ENCODE measurements at regions not wholly inside any gene's neighbourhood (a gene's known extent, or its start where the extent isn't known, plus 50 kb on each side); places are given as distances from the start of the nearest gene placed in this dataset.
"Not testable (repeated sequence)": the region's sequence is repeated elsewhere in the genome, so short reads cannot be mapped to it uniquely, and the experiment has no call there.

DNA sequence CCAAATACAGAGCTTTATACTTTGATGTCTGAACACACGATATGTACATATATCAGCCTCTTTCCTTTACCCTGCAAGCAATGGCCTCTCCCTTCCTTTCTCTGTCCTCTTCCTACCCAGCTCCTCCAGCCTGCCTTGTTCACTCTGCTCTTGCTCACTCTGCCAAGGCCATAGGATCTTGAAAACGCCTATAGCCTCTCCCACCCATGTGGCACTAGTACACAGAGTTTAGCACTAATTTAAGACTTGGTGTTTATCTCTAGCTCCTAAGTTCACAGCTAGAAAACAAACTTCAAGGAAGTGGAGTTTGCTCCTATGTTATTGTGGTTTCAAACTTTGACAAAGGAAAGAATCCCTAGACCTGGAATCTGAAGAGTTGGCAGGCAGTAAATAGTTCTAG, 225.0 kb upstream of the RUNX1 start:
- Histone ChIP-seq H3K27ac (ENCODE audit: low read depth, low read length, poor library complexity, severe bottlenecking) (no peak overlapping the region), H3K4me3 (ENCODE audit: low read depth, low read length, poor library complexity, severe bottlenecking) (no peak overlapping the region), H3K9me2 (ENCODE audit: insufficient read depth, low read length) (no peaks in the 10 kb centered on the region), H3K79me2 (ENCODE audit: insufficient read depth, low read depth, low read length) (no peaks in the 10 kb centered on the region), H2AFZ (ENCODE audit: low read length) (no peak overlapping the region), H4K20me1 (ENCODE audit: insufficient read depth, low read length) (no peaks in the 10 kb centered on the region), H3K9me3 (ENCODE audit: low read length) (peaks cover 3% of the 10 kb centered on the region; the same call in 1 of the 2 replicates), H3K36me3 (ENCODE audit: insufficient read depth, low read length) (no peaks in the 10 kb centered on the region), H3K4me1 (ENCODE audit: insufficient read depth, low read length, poor library complexity, severe bottlenecking) (no peaks in the 10 kb centered on the region), H3K4me2 (ENCODE audit: low read length) (no peak overlapping the region)
- no peak for DNase-seq (ENCODE audit: low spot score)
- BruUV-seq (replicated peaks) = no TSS peak
- CTCF ChIA-PET (ENCODE audit: unreplicated experiment) = no interaction called here
- intact Hi-C loops (cut with micrococcal nuclease; ENCODE audit: unreplicated experiment) = no loop called here
- TF ChIP-seq EZH2phosphoT487 (IDR thresholded peaks at IDR 0.05; ENCODE audit: borderline replicate concordance, low read depth, low read length) (no peak), CTCF (conservative IDR thresholded peaks at IDR 0.05; ENCODE audit: low read length) (no peak)
- POLR2A ChIA-PET = no interaction called here

- Histone ChIP-seq H3K4me3 (ENCODE audit: low read depth, low read length, poor library complexity, severe bottlenecking) (no peak overlapping the region), H3K9me2 (ENCODE audit: insufficient read depth, low read length) (no peaks in the 10 kb centered on the region), H2AFZ (ENCODE audit: low read length) (no peak overlapping the region), H3K27ac (ENCODE audit: low read depth, low read length, poor library complexity, severe bottlenecking) (no peak overlapping the region), H3K36me3 (ENCODE audit: insufficient read depth, low read length) (no peaks in the 10 kb centered on the region), H3K9me3 (ENCODE audit: low read length) (no peaks in the 10 kb centered on the region), H3K79me2 (ENCODE audit: insufficient read depth, low read depth, low read length) (no peaks in the 10 kb centered on the region), H4K20me1 (ENCODE audit: insufficient read depth, low read length) (no peaks in the 10 kb centered on the region), H3K4me2 (ENCODE audit: low read length) (no peak overlapping the region), H3K4me1 (ENCODE audit: insufficient read depth, low read length, poor library complexity, severe bottlenecking) (no peaks in the 10 kb centered on the region)
- ChIA-PET CTCF (ENCODE audit: unreplicated experiment) (no interaction called here), POLR2A (no interaction called here)
- no peak for TF ChIP-seq CTCF (conservative IDR thresholded peaks at IDR 0.05; ENCODE audit: low read length)
- no TSS peak for BruUV-seq (replicated peaks)
- intact Hi-C loops (cut with micrococcal nuclease; ENCODE audit: unreplicated experiment) = no loop called here
- DNase-seq (ENCODE audit: low spot score) = no peak
These were observed 224.2 kb upstream of the RUNX1 start for GRCh38 chr21:35273333-35273732.

DNA sequence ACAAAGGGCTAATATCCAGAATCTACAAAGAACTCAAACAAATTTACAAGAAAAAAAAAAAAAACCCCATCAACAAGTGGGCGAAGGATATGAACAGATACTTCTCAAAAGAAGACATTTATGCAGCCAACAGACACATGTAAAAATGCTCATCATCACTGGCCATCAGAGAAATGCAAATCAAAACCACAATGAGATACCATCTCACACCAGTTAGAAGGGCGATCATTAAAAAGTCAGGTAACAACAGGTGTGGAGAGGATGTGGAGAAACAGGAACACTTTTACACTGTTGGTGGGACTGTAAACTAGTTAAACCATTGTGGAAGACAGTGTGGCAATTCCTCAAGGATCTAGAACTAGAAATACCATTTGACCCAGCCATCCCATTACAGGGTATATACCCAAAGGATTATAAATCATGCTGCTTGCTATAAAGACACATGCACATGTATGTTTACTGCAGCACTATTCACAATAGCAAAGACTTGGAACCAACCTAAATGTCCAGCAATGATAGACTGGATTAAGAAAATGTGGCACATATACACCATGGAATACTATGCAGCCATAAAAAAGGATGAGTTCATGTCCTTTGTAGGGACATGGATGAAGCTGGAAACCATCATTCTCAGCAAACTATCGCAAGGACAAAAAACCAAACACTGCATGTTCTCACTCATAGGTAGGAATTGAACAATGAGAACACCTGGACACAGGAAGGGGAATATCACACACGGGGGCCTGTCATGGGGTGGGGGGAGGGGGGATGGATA, 222.4 kb upstream of the RUNX1 start:
- not testable (repeated sequence) for H2AFZ ChIP-seq (ENCODE audit: low read length)

More for the DNA sequence above, 222.4 kb upstream of the RUNX1 start:
- H3K9me3 ChIP-seq (ENCODE audit: low read length); POLR2A ChIA-PET; DNase-seq (ENCODE audit: low spot score); intact Hi-C loops (cut with micrococcal nuclease; ENCODE audit: unreplicated experiment); H3K4me3 ChIP-seq (ENCODE audit: low read depth, low read length, poor library complexity, severe bottlenecking); H3K36me3 ChIP-seq (ENCODE audit: insufficient read depth, low read length); H3K4me2 ChIP-seq (ENCODE audit: low read length); H3K4me1 ChIP-seq (ENCODE audit: insufficient read depth, low read length, poor library complexity, severe bottlenecking); BruUV-seq (replicated peaks); H3K9me2 ChIP-seq (ENCODE audit: insufficient read depth, low read length); H4K20me1 ChIP-seq (ENCODE audit: insufficient read depth, low read length); CTCF ChIA-PET (ENCODE audit: unreplicated experiment); H3K27ac ChIP-seq (ENCODE audit: low read depth, low read length, poor library complexity, severe bottlenecking); H3K79me2 ChIP-seq (ENCODE audit: insufficient read depth, low read depth, low read length): not testable (repeated sequence)

Data from OCI-LY7 (cell line).